ENCODE measurements at regions not wholly inside any gene's neighbourhood (a gene's known extent, or its start where the extent isn't known, plus 50 kb on each side); places are given as distances from the start of the nearest gene placed in this dataset.

DNA sequence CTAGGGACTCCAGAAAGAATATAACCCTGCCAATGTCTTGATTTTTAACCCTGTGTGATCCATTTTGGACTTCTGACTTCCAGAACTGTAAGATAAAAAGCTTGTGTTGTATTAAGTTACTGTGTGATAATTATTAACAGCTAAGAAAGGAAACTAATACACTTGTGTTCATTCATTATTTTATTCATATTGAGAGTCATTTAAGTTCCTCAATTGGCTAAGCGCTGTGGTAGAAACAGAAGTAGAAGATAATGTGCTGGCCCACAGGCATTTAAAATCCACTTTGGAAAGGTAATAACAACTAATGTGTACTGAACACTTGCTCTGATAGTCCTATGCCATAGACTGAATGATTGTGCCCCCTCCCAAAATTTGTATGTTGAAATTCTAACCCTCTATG lies 471.7 kb upstream of the GHITM start:
- Histone ChIP-seq H4K20me1 (ENCODE audit: insufficient read depth, low read length, poor library complexity, severe bottlenecking) (no peaks in the 10 kb centered on the region), H3K4me3 (ENCODE audit: low read length, poor library complexity, severe bottlenecking) (no peak overlapping the region), H3F3A (ENCODE audit: low read depth) (no peaks in the 10 kb centered on the region), H3K4me2 (ENCODE audit: low read depth, low read length, poor library complexity, severe bottlenecking) (no peak overlapping the region), H3K9me3 (ENCODE audit: insufficient read depth, low read depth, low read length) (no peaks in the 10 kb centered on the region), H3K36me3 (ENCODE audit: insufficient read depth, low read length) (no peaks in the 10 kb centered on the region), H3K4me1 (ENCODE audit: insufficient read depth, low read length, poor library complexity, severe bottlenecking) (no peaks in the 10 kb centered on the region), H2AFZ (ENCODE audit: low read length) (no peak overlapping the region), H3K27me3 (ENCODE audit: insufficient read depth, low read length, poor library complexity, severe bottlenecking) (no peaks in the 10 kb centered on the region), H3K9me2 (replicated peaks; ENCODE audit: low read depth, low read length) (no peaks in the 10 kb centered on the region), H3K79me2 (ENCODE audit: insufficient read depth, low read length) (no peaks in the 10 kb centered on the region), H3K9ac (ENCODE audit: low read depth, low read length, poor library complexity, severe bottlenecking) (no peak overlapping the region)
- TF ChIP-seq EZH2phosphoT487 (IDR thresholded peaks at IDR 0.05; ENCODE audit: borderline replicate concordance) = no peak
- TF ChIP-seq, protein P1, sequence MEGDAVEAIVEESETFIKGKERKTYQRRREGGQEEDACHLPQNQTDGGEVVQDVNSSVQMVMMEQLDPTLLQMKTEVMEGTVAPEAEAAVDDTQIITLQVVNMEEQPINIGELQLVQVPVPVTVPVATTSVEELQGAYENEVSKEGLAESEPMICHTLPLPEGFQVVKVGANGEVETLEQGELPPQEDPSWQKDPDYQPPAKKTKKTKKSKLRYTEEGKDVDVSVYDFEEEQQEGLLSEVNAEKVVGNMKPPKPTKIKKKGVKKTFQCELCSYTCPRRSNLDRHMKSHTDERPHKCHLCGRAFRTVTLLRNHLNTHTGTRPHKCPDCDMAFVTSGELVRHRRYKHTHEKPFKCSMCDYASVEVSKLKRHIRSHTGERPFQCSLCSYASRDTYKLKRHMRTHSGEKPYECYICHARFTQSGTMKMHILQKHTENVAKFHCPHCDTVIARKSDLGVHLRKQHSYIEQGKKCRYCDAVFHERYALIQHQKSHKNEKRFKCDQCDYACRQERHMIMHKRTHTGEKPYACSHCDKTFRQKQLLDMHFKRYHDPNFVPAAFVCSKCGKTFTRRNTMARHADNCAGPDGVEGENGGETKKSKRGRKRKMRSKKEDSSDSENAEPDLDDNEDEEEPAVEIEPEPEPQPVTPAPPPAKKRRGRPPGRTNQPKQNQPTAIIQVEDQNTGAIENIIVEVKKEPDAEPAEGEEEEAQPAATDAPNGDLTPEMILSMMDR (conservative IDR thresholded peaks at IDR 0.05; ENCODE audit: low read length) = no peak

DNA sequence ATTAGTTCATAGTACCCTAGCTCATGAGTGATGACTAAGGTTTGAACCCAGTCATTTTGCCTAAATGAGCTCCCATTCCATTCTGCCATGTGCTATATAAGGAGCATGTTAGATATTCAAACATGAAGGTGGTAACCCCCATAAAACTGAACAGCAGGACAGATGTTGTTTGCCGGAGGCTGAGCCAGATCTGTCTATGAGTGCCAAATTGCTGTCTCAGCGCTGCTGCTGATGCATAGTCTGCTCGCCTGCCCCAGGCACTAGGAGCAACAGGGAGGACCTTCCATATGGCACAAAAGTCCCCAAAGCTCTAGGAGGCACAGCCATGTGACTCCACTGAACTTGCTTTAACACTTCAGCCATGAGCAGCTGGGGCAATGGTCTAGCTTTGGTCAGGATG lies 466.0 kb upstream of the GHITM start:
- Histone ChIP-seq H3K9ac (ENCODE audit: low read depth, low read length, poor library complexity, severe bottlenecking) (no peak overlapping the region), H3K4me2 (ENCODE audit: low read depth, low read length, poor library complexity, severe bottlenecking) (no peak overlapping the region), H3K79me2 (ENCODE audit: insufficient read depth, low read length) (no peaks in the 10 kb centered on the region), H3K4me3 (ENCODE audit: low read length, poor library complexity, severe bottlenecking) (no peak overlapping the region), H2AFZ (ENCODE audit: low read length) (no peak overlapping the region), H4K20me1 (ENCODE audit: insufficient read depth, low read length, poor library complexity, severe bottlenecking) (no peaks in the 10 kb centered on the region), H3F3A (ENCODE audit: low read depth) (no peaks in the 10 kb centered on the region), H3K36me3 (ENCODE audit: insufficient read depth, low read length) (no peaks in the 10 kb centered on the region), H3K4me1 (ENCODE audit: insufficient read depth, low read length, poor library complexity, severe bottlenecking) (no peaks in the 10 kb centered on the region), H3K27me3 (ENCODE audit: insufficient read depth, low read length, poor library complexity, severe bottlenecking) (no peaks in the 10 kb centered on the region), H3K9me3 (ENCODE audit: insufficient read depth, low read depth, low read length) (no peaks in the 10 kb centered on the region), H3K9me2 (replicated peaks; ENCODE audit: low read depth, low read length) (no peaks in the 10 kb centered on the region)
- TF ChIP-seq, protein P1 (conservative IDR thresholded peaks at IDR 0.05; ENCODE audit: low read length) = no peak
- no peak for TF ChIP-seq EZH2phosphoT487 (IDR thresholded peaks at IDR 0.05; ENCODE audit: borderline replicate concordance)

DNA sequence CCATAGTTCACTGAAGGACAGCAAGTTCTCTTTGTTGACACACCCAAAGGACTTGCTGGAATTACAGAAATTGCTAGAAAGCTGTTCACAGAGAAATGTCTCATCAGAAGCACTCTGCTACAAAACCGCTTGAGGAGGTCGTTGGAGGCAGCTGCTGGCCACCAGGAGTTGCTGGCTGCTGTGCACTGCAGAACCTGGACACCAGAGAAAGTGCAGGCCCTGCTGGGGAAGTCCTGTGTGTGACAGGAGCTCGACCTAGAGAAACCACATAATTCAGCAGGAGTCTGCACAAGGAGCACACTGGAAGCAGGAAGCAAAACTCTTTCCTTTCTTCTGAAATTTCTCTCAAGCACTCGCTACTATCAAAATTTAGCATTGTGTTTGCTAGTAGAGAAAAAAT lies 461.5 kb upstream of the GHITM start:
- no peak overlapping the region for H3K4me2 ChIP-seq (ENCODE audit: low read depth, low read length, poor library complexity, severe bottlenecking)
- TF ChIP-seq EZH2phosphoT487 (IDR thresholded peaks at IDR 0.05; ENCODE audit: borderline replicate concordance) = no peak
- TF ChIP-seq, protein P1 (conservative IDR thresholded peaks at IDR 0.05; ENCODE audit: low read length) = no peak

More for the DNA sequence above, 461.5 kb upstream of the GHITM start:
- no peak overlapping the region for H3K9ac ChIP-seq (ENCODE audit: low read depth, low read length, poor library complexity, severe bottlenecking)
- no peaks in the 10 kb centered on the region for H3K9me2 ChIP-seq (replicated peaks; ENCODE audit: low read depth, low read length)
- H3K4me3 ChIP-seq (ENCODE audit: low read length, poor library complexity, severe bottlenecking) = no peak overlapping the region
- no peak overlapping the region for H2AFZ ChIP-seq (ENCODE audit: low read length)
- no peaks in the 10 kb centered on the region for H4K20me1 ChIP-seq (ENCODE audit: insufficient read depth, low read length, poor library complexity, severe bottlenecking)
- no peaks in the 10 kb centered on the region for H3K9me3 ChIP-seq (ENCODE audit: insufficient read depth, low read depth, low read length)
- no peaks in the 10 kb centered on the region for H3K4me1 ChIP-seq (ENCODE audit: insufficient read depth, low read length, poor library complexity, severe bottlenecking)
- H3K36me3 ChIP-seq (ENCODE audit: insufficient read depth, low read length) = no peaks in the 10 kb centered on the region
- no peaks in the 10 kb centered on the region for H3K27me3 ChIP-seq (ENCODE audit: insufficient read depth, low read length, poor library complexity, severe bottlenecking)
- no peaks in the 10 kb centered on the region for H3F3A ChIP-seq (ENCODE audit: low read depth)
- no peaks in the 10 kb centered on the region for H3K79me2 ChIP-seq (ENCODE audit: insufficient read depth, low read length)

All from Loucy (cell line).